ENCODE measurements at regions not wholly inside any gene's neighbourhood (a gene's known extent, or its start where the extent isn't known, plus 50 kb on each side); places are given as distances from the start of the nearest gene placed in this dataset.

DNA sequence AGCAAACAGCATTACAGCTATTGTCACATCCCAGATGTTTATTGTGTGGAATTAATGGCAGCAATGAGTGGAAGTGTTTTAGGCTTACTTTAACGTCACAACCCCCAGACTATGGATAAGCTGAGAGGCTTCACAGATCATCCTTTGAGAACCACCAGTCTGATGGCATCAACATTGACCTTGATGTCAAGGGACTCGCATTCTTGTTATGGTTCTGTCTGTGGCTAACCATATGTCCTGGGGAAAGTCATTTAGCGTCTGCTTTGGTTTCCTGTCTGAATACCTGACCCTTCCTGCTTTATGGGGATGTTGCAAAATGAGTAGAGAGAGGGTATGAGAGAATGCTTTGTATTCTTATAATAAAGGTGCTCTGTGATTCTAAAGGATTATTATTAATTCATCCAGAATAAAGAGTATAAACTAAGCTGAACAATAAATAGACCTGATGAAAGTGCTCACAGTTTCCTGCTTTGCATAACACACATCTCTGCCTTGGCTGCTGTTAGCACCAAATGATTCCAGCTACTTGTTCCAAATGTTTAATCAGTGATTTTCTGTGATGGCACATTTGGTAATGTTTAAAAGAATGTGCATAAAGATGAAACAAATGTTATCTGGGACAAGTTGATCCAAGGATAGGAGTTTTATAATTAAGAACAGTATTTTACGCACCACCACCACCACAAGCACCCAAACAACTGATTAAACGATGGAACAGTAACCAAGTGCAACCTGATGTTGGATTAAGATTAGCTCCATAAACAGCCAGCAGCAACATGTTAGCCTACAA is 116.9 kb upstream of the LRIG3 start:
- no peaks in the 10 kb centered on the region for H3K27me3 ChIP-seq (ENCODE audit: control insufficient read depth, low read length)
- H3K79me2 ChIP-seq (ENCODE audit: control insufficient read depth, low read length): no peaks in the 10 kb centered on the region
- no peak overlapping the region for H3K27ac ChIP-seq (ENCODE audit: low read depth, low read length)
- no peaks in the 10 kb centered on the region for H3K36me3 ChIP-seq (ENCODE audit: control insufficient read depth, low read length)
- no peaks in the 10 kb centered on the region for H4K20me1 ChIP-seq (ENCODE audit: control insufficient read depth, insufficient read depth, low read depth, low read length)
- H3K4me3 ChIP-seq (ENCODE audit: low read length): no peak overlapping the region
- H3K4me2 ChIP-seq (ENCODE audit: low read length): no peak overlapping the region
- H3K9me3 ChIP-seq (ENCODE audit: control insufficient read depth, insufficient read depth, low read length): no peaks in the 10 kb centered on the region
- no peak for TF ChIP-seq EZH2phosphoT487 (IDR thresholded peaks at IDR 0.05; ENCODE audit: borderline replicate concordance, low read length)
- TF ChIP-seq, protein P1, sequence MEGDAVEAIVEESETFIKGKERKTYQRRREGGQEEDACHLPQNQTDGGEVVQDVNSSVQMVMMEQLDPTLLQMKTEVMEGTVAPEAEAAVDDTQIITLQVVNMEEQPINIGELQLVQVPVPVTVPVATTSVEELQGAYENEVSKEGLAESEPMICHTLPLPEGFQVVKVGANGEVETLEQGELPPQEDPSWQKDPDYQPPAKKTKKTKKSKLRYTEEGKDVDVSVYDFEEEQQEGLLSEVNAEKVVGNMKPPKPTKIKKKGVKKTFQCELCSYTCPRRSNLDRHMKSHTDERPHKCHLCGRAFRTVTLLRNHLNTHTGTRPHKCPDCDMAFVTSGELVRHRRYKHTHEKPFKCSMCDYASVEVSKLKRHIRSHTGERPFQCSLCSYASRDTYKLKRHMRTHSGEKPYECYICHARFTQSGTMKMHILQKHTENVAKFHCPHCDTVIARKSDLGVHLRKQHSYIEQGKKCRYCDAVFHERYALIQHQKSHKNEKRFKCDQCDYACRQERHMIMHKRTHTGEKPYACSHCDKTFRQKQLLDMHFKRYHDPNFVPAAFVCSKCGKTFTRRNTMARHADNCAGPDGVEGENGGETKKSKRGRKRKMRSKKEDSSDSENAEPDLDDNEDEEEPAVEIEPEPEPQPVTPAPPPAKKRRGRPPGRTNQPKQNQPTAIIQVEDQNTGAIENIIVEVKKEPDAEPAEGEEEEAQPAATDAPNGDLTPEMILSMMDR (IDR thresholded peaks at IDR 0.05; ENCODE audit: low read depth, low read length, poor library complexity, severe bottlenecking): no peak
- H3K4me1 ChIP-seq (ENCODE audit: control insufficient read depth, low read length): no peaks in the 10 kb centered on the region
- H3K9me2 ChIP-seq (replicated peaks; ENCODE audit: control insufficient read depth, low read length): no peaks in the 10 kb centered on the region
- no peaks in the 10 kb centered on the region for H3F3A ChIP-seq (ENCODE audit: control insufficient read depth, insufficient read depth)

DNA sequence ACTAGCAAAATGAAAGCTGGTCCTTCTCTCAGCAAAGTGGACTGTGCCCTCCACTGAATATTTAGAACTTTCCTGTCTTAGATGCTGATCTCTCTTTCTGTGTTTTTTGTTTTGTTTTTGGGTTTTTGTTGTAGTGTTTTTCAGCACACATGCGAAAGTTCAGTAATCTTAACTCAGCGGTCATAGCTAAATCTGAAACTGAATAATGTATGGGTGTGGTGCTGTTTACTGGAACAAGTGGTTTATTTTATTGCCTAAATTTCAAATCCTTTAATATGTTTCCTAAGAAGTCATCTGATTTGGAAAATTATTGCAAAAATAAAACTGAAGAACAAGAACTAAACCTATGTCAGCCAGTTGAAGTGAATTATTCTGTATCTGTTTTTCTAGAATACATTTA is 116.0 kb upstream of the LRIG3 start:
- Histone ChIP-seq H3K27me3 (ENCODE audit: control insufficient read depth, low read length) (no peaks in the 10 kb centered on the region), H3K4me1 (ENCODE audit: control insufficient read depth, low read length) (no peaks in the 10 kb centered on the region), H3K4me2 (ENCODE audit: low read length) (no peak overlapping the region), H3K27ac (ENCODE audit: low read depth, low read length) (no peak overlapping the region), H3F3A (ENCODE audit: control insufficient read depth, insufficient read depth) (no peaks in the 10 kb centered on the region), H3K36me3 (ENCODE audit: control insufficient read depth, low read length) (no peaks in the 10 kb centered on the region), H3K9me3 (ENCODE audit: control insufficient read depth, insufficient read depth, low read length) (no peaks in the 10 kb centered on the region), H3K9me2 (replicated peaks; ENCODE audit: control insufficient read depth, low read length) (no peaks in the 10 kb centered on the region), H3K4me3 (ENCODE audit: low read length) (no peak overlapping the region), H3K79me2 (ENCODE audit: control insufficient read depth, low read length) (no peaks in the 10 kb centered on the region), H4K20me1 (ENCODE audit: control insufficient read depth, insufficient read depth, low read depth, low read length) (no peaks in the 10 kb centered on the region)
- TF ChIP-seq EZH2phosphoT487 (IDR thresholded peaks at IDR 0.05; ENCODE audit: borderline replicate concordance, low read length): no peak
- TF ChIP-seq, protein P1 (IDR thresholded peaks at IDR 0.05; ENCODE audit: low read depth, low read length, poor library complexity, severe bottlenecking): no peak

DNA sequence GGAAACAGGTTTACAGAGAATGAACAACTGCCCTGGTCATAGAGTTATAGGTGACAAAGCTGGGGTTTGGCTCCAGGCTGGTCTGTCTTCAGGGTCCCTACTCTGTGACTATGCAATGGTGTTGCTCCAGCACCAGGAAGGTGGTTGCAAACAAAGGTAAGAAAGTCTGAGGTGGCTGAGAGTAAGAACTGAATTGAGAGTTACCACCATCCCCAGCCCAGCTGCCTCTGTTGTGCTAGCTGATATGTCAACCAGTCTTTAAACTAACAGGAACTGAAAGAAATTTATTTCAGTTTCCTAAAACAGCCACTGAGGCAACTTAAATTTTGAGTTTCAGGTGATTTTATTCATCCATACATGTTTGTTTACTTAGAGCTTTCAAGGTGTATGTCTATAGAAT is 111.0 kb upstream of the LRIG3 start:
- H4K20me1 ChIP-seq (ENCODE audit: control insufficient read depth, insufficient read depth, low read depth, low read length): no peaks in the 10 kb centered on the region
- no peaks in the 10 kb centered on the region for H3K27me3 ChIP-seq (ENCODE audit: control insufficient read depth, low read length)
- H3K9me3 ChIP-seq (ENCODE audit: control insufficient read depth, insufficient read depth, low read length): no peaks in the 10 kb centered on the region
- TF ChIP-seq, protein P1 (IDR thresholded peaks at IDR 0.05; ENCODE audit: low read depth, low read length, poor library complexity, severe bottlenecking): no peak
- no peak for TF ChIP-seq EZH2phosphoT487 (IDR thresholded peaks at IDR 0.05; ENCODE audit: borderline replicate concordance, low read length)
- H3K4me1 ChIP-seq (ENCODE audit: control insufficient read depth, low read length): no peaks in the 10 kb centered on the region
- no peaks in the 10 kb centered on the region for H3F3A ChIP-seq (ENCODE audit: control insufficient read depth, insufficient read depth)
- no peaks in the 10 kb centered on the region for H3K9me2 ChIP-seq (replicated peaks; ENCODE audit: control insufficient read depth, low read length)
- H3K79me2 ChIP-seq (ENCODE audit: control insufficient read depth, low read length): no peaks in the 10 kb centered on the region
- no peak overlapping the region for H3K27ac ChIP-seq (ENCODE audit: low read depth, low read length)
- no peaks in the 10 kb centered on the region for H3K36me3 ChIP-seq (ENCODE audit: control insufficient read depth, low read length)
- no peak overlapping the region for H3K4me3 ChIP-seq (ENCODE audit: low read length)
- no peak overlapping the region for H3K4me2 ChIP-seq (ENCODE audit: low read length)
